ENCODE measurements at regions not wholly inside any gene's neighbourhood (a gene's known extent, or its start where the extent isn't known, plus 50 kb on each side); places are given as distances from the start of the nearest gene placed in this dataset.

- no peak overlapping the region for H3K27ac ChIP-seq
- no peaks in the 10 kb centered on the region for H3K27me3 ChIP-seq
- WGBS, 4 donors = 82 to 94% (median 90%) methylated on average over 1 of the region's 1 CpG
- no peak for ATAC-seq
- no peaks in the 10 kb centered on the region for H3K36me3 ChIP-seq
- peaks cover 0 to 11% (median 1%) of the 10 kb centered on the region in 12 donors for H3K4me1 ChIP-seq
- intact Hi-C loops (cut with DNase I) = no loop called here
- no peaks in the 10 kb centered on the region for H3K9me3 ChIP-seq
- H3K4me3 ChIP-seq = no peak overlapping the region
- no peak for TF ChIP-seq CTCF (IDR thresholded peaks at IDR 0.05)
- TF ChIP-seq POLR2A (IDR thresholded peaks at IDR 0.05) = no peak
- DNase-seq = no peak
Measured at GRCh38 chr12:20028033-20028432, 340.3 kb upstream of the PDE3A start.

- WGBS, 4 donors = 38 to 86% (median 51%) methylated on average over 1 of the region's 1 CpG
- no peak for DNase-seq
- Histone ChIP-seq H3K27ac (no peak overlapping the region), H3K4me1 (peaks cover 0 to 6% (median 0%) of the 10 kb centered on the region in 12 donors), H3K9me3 (no peaks in the 10 kb centered on the region), H3K27me3 (no peaks in the 10 kb centered on the region), H3K4me3 (no peak overlapping the region), H3K36me3 (no peaks in the 10 kb centered on the region)
- TF ChIP-seq POLR2A (IDR thresholded peaks at IDR 0.05) = no peak
- no peak for TF ChIP-seq CTCF (IDR thresholded peaks at IDR 0.05)
- intact Hi-C loops (cut with DNase I) = loop anchor here in 1 of 10 donors (10.0 kb wide), 1 partner anchor 164 kb away; no protein-coding TSS in a partner anchor
- ATAC-seq = no peak
Measured at GRCh38 chr12:20030826-20031225, 337.5 kb upstream of the PDE3A start.

- intact Hi-C loops (cut with DNase I) = loop anchor here in 1 of 10 donors (10.0 kb wide), 1 partner anchor 155 kb away; no protein-coding TSS in a partner anchor
Measured at GRCh38 chr12:20039562-20039961, 328.8 kb upstream of the PDE3A start.

GRCh38 chr12:20040184-20040583, 328.2 kb upstream of the PDE3A start:
- TF ChIP-seq POLR2A (IDR thresholded peaks at IDR 0.05) (no peak), CTCF (IDR thresholded peaks at IDR 0.05) (no peak)
- Histone ChIP-seq H3K36me3 (no peaks in the 10 kb centered on the region), H3K4me3 (peak overlapping the region in 11 of 12 donors; percentile 5 to 45 (median 38)), H3K9me3 (no peaks in the 10 kb centered on the region), H3K27ac (peak overlapping the region in 9 of 12 donors; percentile 1 to 66 (median 51)), H3K4me1 (peaks cover 0 to 5% (median 0%) of the 10 kb centered on the region in 12 donors), H3K27me3 (no peaks in the 10 kb centered on the region)
- ATAC-seq = no peak
- 28 to 36% (median 35%) methylated on average over 2 of the region's 2 CpGs for WGBS, 4 donors
- intact Hi-C loops (cut with DNase I) = no loop called here
- DNase-seq = no peak

More at GRCh38 chr12:20039562-20039961, 328.8 kb upstream of the PDE3A start:
- Histone ChIP-seq H3K9me3 (no peaks in the 10 kb centered on the region), H3K27ac (peak overlapping the region in 7 of 12 donors; percentile 30 to 62 (median 50)), H3K27me3 (no peaks in the 10 kb centered on the region), H3K36me3 (no peaks in the 10 kb centered on the region), H3K4me1 (peaks cover 0 to 5% (median 0%) of the 10 kb centered on the region in 12 donors), H3K4me3 (peak overlapping the region in 10 of 12 donors; percentile 5 to 45 (median 38))
- ATAC-seq (no peak), DNase-seq (no peak)
- TF ChIP-seq POLR2A (IDR thresholded peaks at IDR 0.05) = no peak
- TF ChIP-seq CTCF (IDR thresholded peaks at IDR 0.05) = no peak
- 67 to 81% (median 73%) methylated on average over 4 of the region's 4 CpGs for WGBS, 4 donors

All from heart left ventricle (tissue), 16 donors.